SIG-M5 treated with dmso at 0.1 percent for 504 hours (cell line): ENCODE measurements at regions not wholly inside any gene's neighbourhood (a gene's known extent, or its start where the extent isn't known, plus 50 kb on each side); places are given as distances from the start of the nearest gene placed in this dataset.

Source experiments
- DNase-seq: peaks from one replicate; lab custom pipeline; 2025; ENCODE audit not compliant: unreplicated experiment; lab: John Stamatoyannopoulos, UW

DNA sequence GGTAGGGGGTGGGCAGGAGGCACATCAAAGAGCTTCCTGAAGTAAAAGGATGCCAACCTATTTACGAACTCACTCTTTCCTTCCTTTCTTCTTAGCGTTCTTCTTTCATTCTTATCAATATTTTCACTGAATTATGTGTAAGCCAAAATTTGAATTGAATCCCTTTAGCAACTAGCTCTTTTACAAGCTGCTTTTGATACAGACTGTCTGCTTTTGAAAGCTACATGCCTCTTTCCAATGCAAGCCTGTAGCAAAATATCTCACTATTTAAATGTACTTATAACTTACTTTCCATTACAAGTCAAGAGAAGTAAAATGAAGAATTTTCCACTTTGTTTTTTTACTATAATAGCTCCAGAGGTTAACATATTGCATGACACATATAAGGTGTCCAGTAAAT, 186.6 kb downstream of the NXPE2 start:
- no peak for DNase-seq

DNA sequence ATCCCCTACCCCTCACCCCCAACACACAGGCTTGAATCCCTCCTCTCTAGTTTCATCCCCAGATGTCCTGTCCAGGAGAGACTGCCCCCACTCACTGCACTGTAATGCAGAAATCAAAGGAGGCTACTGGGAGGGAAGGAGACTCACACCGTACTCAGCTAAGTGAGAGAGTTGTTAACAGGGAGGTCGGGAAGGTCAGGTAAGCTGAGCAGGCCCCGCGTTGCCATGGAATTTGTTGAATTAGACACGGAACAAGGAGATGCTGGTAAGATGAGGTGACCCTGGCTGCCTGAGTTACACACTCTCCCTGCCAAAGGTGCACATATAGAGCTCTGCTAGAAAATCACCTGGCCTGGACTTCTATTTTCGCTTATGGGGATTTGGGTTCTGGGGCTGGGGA, 197.9 kb downstream of the NXPE2 start:
- no peak for DNase-seq

DNA sequence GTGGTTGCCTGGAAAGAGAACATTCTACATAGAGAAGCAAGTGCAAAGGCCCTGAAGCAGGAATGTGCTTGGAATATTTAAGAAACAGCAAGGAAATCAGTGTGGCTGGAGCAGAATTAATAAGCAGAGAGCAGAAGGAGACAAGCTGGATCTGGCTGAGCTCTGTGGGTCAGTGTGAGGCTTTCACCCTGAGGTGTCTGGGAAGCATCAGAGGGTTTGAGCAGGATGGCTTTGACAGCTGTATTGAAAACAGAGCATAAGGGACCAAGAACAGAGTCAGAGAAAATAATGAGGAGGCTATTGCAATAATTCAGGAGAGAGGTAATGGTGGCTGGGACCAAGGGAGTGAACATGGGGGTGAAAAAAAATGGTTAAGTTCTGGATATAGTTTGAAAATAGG, 199.6 kb downstream of the NXPE2 start:
- no peak for DNase-seq

DNA sequence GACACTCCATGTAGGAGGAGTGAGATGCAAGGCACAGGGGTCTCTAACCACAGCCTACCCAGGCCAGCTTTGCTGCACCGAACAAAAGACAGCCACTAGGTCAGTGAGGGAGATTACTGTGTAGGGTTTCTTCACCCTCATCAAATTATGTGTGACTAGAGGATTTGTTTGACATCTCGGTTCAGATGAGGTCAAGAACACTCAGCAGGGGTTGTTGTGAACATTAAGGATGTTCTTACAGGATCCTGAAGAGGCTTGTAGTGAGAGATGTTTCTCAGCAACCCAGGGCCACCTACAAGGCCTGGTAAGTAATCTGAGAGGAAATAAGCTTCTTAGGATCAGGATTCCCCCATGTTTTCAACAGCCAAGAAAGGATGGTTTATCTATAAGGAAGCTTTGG, 202.1 kb downstream of the NXPE2 start:
- no peak for DNase-seq

DNA sequence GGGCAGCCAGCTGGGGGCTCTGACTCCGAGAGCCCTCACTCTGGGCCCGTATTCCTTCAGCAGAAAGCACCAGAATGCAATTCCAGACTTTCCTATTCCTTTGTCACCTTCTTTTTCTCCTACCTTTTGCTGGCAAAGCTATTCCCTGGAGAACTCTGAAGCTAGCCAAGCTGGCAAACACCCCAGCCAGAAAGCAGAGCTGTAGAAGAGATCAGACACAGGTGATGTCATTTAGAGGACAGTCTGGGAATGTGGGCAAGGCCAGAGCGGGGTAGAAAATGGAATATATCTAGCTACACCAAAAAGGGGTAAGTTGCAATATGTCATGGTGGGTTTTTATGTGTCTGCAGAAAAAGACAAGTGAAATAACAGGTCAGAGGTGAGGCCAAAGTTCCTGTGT, 205.1 kb downstream of the NXPE2 start:
- no peak for DNase-seq

DNA sequence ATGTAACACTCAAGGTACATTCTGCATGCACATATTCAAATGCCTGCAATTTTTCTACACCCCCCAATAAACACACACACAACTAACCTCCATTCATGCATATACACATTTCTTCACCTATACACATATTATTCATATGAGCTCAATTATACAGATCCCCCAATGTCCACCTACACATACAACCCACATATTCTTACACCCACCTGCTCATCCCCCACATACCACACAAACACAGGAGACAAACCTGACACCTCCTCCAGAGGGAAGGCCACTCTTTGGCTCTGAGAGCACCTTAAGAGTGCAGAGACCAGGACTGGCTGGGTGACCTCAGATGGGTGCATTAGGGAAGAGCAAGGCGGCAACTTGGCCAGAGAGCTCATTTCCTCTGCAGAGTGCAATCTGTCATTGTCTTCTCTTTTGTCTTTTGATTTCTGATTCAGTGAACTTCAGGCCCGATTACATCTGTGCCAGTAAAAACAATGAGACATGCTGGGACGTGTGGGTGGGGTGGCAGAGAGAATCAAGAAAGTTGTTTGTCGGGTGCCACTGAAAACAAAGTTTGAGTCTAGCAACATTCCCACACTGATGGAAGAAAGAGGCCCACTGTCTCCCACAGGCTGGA, 208.4 kb downstream of the NXPE2 start:
- no peak for DNase-seq

DNA sequence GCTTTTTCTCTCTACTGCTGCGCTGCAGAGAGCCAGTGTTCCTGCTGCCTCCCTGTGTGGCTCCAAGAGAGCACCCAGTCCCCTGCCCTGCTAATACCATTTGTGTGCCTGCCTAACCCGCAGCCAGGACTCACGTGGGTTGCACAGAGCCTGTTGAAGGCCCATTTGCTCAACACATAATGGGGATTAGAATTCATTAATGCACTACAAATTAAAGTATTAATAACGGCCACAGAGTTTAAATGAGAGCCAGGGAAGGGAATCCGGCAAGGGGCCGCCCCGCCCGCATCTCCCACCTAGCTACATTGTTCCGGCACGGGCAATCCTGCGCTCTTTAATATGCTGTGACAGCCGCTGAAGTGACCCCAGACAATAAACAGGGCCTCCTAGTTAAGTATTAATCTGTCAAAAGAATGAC, 211.3 kb downstream of the NXPE2 start:
- no peak for DNase-seq

DNA sequence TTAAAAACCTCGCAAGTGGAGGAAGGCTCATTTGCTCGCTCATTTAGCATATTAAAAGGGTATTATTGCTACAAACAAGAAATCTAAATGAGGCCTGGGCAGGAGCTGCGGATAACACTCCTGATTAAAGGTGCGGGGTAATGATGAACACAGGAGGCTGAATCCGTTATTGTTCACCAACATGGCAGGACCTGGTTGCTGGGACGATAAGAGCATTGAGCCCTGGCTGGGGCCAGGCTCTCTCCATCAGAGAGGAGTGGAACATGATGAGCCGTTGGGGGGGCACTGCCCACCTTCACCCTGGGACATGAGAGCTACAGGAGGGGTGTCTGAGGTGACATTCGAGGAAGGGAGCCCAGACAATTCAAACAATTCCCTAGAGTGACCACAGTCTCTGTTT, 211.7 kb downstream of the NXPE2 start:
- no peak for DNase-seq

DNA sequence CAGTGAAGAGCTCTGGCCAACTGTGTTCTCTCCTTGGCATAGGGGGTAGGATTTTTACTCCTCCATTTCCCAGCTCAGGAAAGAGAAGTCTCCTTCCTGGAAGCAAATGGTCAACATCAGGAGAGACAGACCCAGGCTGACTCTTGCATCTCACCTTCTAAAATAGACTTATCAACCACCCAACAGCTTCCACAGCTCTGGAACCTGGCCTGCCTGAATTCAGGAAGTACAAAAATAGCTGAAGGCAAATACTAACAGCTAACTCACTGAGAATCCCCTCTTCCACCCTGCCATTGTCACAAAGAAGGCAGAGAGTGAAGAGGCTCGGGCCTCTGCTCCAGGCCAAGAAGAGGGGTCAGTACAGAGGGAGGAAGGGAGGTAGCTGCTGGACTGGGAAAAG, 213.6 kb downstream of the NXPE2 start:
- no peak for DNase-seq

DNA sequence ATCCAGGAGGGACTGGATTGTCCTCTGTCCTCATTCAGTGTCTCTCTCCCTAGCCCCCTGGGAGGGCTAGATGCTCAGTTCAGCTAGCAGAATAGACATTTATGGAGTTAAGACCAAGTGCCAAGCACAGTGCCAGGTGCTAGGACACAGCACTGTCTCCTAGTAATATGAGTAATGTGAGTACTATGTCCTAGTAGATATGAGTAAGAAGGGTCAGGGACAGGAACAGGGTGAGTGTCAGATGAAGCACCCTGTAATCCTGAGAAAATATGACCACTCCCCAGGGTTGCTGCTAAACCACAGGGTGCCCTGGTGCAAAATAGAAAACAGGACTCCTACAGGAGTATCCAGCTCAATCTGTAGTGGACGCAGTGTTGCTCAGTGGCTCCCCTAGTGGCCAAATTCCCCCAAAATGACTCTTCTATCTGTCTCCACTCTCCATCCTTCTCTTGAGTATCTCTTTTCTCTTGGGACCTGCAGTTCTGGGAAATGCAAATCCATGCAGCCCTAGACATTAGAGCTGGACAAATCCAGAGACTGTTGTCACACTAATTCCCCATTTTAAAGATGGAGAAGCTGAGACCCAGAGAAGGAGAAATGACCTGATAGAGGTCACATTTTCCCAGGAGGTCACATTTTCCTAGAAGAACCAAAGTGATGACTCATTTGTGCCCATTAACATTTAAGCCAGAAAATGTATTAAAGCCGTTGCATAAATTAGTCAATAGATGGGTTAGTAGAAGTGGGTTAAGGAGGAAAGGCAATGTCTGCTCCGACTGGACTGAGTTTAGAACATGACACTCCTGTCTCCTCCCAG, 214.3 kb downstream of the NXPE2 start:
- no peak for DNase-seq

DNA sequence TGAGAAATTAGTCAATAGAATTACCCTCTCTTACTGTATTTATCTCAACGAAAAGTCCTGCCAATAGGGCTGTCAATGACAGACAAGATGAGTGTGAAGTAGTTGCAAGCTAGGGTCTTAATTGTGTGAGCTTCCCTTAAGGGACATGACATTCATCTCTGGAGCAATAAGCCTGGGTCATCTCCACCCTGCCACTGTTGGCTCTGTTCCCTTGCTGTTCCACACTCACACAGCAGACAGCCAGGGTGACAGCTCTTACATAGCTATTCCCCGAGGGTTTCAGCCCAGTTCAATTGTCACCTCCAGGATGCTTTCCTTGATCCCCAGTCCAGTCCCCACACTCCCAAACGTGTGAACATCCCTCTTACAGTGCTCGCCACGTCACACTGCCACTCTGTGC, 215.0 kb downstream of the NXPE2 start:
- no peak for DNase-seq

DNA sequence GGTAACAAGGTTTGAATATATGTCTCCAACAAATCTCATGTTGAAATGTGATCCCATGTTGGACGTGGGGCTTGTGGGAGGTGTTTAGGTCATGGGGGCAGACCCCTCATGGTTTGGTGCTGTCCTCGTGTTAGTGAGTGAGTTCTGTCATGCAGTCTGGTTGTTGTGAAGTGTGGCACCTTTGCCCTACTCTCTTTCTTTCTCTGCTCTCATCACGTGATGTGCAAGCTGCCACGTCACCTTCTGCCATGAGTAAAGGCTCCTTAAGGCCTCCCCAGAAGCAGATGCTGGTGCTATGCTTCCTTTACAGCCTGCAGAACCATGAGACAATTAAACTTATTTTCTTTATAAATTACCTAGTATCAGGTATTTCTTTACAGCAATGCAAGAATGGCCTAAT, 218.3 kb downstream of the NXPE2 start:
- no peak for DNase-seq

DNA sequence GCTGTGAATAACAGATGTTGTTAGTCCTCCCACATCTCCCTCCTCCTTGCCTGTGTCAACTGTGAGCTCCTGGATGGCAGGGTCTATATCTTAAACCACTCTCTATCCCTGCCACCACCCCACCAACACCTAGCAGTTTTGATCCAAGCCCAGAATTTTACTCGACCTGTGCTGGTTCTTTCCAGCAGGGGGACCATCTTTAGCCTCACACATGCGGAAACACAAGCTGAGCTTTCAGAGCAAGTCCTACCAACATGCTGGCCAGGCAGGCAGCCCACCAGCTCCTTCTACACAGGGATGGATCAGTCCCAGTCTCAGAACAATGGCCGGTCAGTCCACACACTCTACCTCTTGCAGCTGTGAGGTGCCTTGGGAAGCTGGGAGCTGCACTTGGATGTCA, 231.5 kb downstream of the NXPE2 start:
- DNase-seq, result no peak

DNA sequence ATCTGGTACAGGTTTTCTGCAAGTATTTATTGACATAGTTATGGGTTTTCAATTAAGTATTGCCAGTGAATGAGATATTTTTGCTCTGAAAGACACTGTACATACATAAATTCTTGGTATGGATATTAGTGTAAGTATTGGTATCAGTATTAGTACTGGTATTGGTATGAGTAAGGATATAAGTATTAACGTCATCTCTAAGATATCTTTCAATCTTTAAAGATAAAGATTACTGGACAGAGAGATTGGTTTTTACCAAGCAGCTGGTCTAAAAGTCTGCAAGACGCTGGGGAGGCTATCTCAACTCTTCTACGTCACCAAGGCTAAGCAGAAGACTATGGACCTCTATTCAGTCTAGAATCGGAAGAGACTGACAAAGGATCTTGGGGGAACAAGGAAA, 234.5 kb downstream of the NXPE2 start:
- DNase-seq, result no peak

DNA sequence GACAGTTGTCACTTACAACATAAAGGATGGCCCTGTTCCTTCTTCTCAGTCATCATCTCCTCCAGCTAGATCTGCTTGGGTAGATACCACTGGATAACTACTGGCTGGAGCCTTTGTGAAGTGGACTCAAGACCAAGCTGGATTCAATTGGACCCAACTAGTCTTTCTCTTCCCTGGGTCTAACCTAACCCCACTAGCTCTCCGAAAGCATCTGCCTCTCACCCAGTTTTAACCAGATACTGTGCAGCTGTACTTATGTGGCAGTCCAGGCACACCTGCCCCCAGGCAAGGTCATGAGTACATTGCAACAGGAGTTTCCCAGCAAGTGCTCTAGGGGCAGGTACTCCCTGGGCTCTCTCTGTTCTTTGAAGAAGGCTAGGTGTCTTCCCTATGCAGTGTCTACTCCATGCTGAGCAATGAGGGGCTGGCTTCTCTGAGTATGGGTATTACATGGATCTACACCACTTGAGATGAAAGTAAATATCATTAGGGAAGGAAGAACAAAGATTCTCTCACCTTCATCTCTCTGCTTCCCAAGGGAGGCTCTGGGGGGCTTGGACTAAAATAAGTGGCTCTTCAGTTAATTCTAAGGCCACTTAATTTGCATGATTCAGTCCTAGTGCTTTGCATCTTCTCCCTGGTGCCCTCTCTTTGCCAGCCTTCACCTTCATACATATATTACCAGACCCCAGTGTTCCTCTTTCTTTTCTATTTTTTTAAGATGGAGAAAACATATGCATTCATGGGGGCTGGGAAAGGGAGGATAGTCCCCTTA, 236.1 kb downstream of the NXPE2 start:
- no peak for DNase-seq

DNA sequence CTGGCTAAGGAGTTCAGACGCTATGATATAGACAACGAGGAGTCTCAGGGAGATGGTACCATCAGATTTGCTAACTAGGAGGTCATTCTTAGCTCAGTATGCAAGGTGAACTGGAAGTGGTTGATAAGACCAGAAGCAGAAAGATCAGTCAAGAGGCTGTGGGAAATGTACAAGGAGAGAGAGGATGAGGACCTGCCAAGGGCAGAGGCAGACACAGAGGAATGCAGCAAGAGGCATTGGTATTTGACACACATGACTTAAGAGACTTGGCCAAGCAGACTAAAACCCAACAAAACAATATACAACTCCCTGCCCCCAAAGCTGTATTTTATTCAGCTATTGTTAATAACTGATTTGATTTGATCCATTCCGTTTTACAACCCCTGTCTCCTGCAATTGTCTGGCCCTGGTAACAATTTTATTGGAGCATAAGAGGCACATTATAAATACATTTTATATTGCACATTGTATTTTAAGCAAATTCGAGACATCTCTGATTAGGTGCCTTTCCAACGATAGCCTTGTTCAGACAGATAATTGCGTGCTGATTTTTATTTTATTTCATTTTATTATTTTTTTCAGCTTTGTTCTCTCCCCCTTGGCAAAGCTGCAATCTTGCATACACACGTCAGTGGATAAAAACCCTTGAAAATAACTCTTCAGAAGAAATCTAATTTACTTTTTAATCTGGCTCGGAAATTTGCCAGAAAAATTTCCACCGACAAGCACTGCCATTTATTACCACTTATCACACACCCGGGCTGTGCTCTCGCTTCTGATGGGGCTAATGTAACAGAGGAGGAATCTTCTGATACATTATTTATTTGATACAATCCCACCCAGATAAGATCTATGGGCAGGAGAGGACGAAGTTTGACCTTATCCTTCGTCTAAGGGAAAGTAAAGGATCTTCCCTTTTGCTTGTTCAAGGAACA, 237.8 kb downstream of the NXPE2 start:
- DNase-seq, result no peak

DNA sequence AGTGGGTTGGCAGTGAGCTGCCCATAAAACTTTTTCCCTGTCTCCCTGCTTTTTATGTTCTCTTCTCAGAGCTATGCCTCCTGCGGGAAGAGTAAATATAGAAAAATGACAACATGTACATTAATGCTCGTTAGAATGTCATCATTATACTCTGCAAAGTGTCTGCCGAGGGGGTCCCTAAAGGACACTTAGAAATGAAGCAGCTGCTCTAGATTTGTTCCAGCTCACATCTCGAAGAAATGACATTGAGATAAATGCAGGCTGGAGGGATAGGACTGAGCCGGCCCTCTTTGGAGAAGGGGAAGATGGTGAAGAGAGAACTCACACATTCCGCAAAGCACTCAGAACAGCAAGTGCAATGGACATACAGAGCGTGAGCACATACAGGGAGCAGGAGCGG, 240.0 kb downstream of the NXPE2 start:
- no peak for DNase-seq

DNA sequence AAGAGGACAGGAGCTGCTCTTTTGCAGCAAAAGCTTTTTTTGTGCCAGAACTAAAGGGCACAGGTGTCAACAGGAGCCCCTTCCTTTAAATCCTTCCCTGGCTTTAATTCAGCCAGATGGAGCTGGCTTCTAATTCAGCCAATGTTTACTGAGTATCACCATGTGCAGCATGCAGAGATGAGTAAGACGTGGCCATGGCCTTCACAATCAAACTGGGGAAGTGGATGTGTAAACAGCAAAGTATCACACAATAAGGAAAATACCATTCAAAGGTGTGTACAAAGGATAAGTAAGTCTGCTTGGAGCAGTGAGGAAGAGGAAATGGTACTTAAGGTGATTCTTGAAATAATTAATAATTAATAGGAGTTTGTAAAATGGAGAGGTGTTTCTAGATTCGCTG, 243.4 kb downstream of the NXPE2 start:
- no peak for DNase-seq

DNA sequence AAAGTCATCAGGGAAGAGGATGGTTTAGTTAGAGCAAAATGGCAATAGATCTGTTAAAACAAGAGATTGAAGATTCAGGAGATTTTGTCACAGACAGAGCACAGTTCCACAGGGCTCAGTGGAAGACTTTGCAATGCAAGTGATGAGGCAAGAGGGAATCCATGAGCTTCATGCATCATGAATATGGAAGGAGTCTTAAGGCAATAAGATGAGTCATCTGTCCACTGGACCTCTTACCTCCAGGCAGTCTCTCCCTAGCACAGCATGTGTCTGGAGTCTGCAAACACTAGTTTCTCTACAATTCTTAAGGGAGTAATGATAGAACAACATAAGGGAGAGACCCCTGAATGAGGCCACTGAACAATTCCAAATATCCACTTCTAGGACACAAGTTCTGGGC, 245.7 kb downstream of the NXPE2 start:
- DNase-seq, result no peak

DNA sequence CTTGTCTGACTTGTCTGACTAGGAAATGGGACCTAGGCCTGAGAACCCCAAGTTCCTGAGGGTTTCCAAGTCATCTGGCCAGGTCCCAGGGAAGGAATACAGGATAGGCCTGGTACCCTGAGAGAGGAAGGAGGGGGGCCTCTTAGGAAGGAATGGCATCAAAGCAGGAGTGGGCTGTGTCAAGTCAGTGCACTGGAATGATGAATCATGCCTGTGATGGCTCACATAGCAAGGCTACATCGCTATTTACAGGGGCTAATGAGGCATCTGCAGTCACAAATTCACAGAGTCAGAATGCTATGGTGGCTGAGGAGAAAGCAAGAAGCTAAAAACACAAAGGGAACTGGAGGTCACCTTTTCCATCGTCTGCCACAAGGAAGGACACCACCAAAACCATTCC, 247.3 kb downstream of the NXPE2 start:
- DNase-seq, result no peak

DNA sequence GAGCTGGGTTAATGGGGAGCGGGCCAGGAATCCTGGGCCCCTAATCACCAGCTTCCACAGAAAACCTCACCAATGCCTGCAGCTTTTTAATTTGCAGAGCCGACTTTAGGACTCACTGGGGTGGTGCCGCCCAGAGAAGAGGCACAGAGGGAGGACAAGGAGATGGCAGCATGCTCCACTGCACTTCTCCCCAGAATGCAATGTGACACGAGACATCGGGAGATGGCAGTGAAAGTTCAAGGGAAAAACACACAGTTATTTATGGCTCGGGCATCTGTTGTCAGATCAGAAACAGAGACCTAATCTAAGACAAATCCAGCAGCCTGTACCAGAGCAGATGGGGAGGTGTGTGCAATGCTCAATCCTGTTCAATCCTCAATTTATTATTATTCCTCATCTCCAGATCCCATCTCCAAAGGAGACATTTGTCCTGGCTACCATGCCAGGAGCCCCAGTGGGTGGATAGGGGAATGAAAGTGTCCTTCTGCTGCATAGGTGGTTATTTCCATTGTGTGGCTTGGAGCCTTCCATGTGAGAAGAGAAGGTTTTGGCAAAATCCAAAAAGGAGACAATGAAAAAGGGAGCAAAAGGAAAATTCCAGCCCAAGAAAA, 250.0 kb downstream of the NXPE2 start:
- DNase-seq, result no peak
